ENCODE measurements at regions not wholly inside any gene's neighbourhood (a gene's known extent, or its start where the extent isn't known, plus 50 kb on each side); places are given as distances from the start of the nearest gene placed in this dataset.
"Not testable (repeated sequence)": the region's sequence is repeated elsewhere in the genome, so short reads cannot be mapped to it uniquely, and the experiment has no call there.

DNA sequence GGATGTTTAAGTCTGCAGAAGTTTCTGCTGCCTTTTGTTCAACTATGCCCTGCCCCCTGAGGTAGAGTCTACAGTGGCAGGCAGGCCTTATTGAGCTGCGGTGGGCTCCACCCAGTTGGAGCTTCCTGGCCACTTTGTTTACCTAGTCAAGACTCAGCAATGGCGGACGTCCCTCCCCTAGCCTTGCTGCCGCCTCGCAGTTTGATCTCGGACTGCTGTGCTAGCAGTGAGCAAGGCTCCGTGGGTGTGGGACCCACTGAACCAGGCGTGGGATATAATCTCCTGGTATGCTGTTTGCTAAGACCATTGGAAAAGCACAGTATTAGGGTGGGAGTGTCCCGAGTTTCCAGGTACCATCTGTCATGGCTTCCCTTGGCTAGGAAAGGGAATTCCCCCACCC lies 79.4 kb upstream of the RPS6KA6 start:
- DNase-seq (ENCODE audit: low read depth, low spot score); H3K27me3 ChIP-seq (ENCODE audit: control insufficient read depth, insufficient read depth, low read length); H3K9me3 ChIP-seq (ENCODE audit: control insufficient read depth, insufficient read depth, low read length); POLR2A ChIA-PET; H3K27ac ChIP-seq (ENCODE audit: low read depth, low read length); CTCF ChIA-PET; H3K4me3 ChIP-seq (ENCODE audit: low read depth, low read length): not testable (repeated sequence)

DNA sequence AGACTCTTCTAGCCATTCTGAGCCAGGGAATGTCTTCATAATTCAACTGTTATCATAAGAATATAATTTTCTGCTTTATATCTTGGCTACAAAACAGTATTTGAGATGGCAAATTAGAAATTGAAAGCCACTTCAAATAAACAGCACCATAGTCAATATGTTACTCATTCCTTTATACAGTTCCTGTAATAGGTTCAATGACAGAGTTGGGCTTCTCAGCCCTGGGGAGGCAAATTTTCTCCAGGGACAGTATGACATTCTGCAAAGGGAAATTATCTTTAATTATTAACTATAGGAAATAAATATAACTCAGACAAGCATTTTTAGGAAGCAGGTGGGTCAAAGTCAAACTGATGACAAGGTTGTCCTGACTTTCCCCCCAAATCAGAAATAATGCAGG lies 71.9 kb upstream of the RPS6KA6 start:
- ChIA-PET POLR2A (no interaction called here), CTCF (no interaction called here)
- Histone ChIP-seq H3K4me3 (ENCODE audit: low read depth, low read length) (no peak overlapping the region), H3K27ac (ENCODE audit: low read depth, low read length) (no peak overlapping the region), H3K9me3 (ENCODE audit: control insufficient read depth, insufficient read depth, low read length) (no peaks in the 10 kb centered on the region), H3K27me3 (ENCODE audit: control insufficient read depth, insufficient read depth, low read length) (no peaks in the 10 kb centered on the region)
- TF ChIP-seq, protein P1, sequence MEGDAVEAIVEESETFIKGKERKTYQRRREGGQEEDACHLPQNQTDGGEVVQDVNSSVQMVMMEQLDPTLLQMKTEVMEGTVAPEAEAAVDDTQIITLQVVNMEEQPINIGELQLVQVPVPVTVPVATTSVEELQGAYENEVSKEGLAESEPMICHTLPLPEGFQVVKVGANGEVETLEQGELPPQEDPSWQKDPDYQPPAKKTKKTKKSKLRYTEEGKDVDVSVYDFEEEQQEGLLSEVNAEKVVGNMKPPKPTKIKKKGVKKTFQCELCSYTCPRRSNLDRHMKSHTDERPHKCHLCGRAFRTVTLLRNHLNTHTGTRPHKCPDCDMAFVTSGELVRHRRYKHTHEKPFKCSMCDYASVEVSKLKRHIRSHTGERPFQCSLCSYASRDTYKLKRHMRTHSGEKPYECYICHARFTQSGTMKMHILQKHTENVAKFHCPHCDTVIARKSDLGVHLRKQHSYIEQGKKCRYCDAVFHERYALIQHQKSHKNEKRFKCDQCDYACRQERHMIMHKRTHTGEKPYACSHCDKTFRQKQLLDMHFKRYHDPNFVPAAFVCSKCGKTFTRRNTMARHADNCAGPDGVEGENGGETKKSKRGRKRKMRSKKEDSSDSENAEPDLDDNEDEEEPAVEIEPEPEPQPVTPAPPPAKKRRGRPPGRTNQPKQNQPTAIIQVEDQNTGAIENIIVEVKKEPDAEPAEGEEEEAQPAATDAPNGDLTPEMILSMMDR (IDR thresholded peaks at IDR 0.05; ENCODE audit: low read depth, low read length), result no peak
- no peak for DNase-seq (ENCODE audit: low read depth, low spot score)

- TF ChIP-seq, protein P1 (IDR thresholded peaks at IDR 0.05; ENCODE audit: low read depth, low read length), result no peak
- no peak overlapping the region for H3K4me3 ChIP-seq (ENCODE audit: low read depth, low read length)
- POLR2A ChIA-PET, result no interaction called here
- CTCF ChIA-PET, result no interaction called here
- no peaks in the 10 kb centered on the region for H3K27me3 ChIP-seq (ENCODE audit: control insufficient read depth, insufficient read depth, low read length)
- no peak for DNase-seq (ENCODE audit: low read depth, low spot score)
- no peak overlapping the region for H3K27ac ChIP-seq (ENCODE audit: low read depth, low read length)
- no peaks in the 10 kb centered on the region for H3K9me3 ChIP-seq (ENCODE audit: control insufficient read depth, insufficient read depth, low read length)
Observed at GRCh38 chrX:84258708-84259107, 70.7 kb upstream of the RPS6KA6 start.

DNA sequence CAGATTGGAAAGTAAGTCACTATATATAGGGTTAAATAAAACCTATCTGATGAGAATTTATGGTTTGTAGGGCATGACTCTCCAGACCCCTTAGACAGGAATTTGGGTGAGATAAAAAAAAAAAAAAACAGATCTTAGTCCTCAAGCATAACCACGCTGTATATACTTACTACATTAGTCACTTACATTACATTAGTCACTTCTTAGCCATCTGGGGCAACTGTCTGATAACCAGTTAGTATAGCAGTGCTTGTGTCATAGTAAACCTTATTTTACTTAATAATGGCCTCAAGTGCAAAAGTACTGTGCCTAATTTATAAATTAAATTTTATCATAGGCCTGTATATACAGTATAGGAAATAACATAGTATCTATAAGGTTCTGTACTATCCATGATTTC lies 60.2 kb upstream of the RPS6KA6 start:
- CTCF ChIA-PET, result no interaction called here
- peak; percentile 1 for DNase-seq (ENCODE audit: low read depth, low spot score)
- Histone ChIP-seq H3K27ac (ENCODE audit: low read depth, low read length) (no peak overlapping the region), H3K4me3 (ENCODE audit: low read depth, low read length) (no peak overlapping the region), H3K9me3 (ENCODE audit: control insufficient read depth, insufficient read depth, low read length) (no peaks in the 10 kb centered on the region), H3K27me3 (ENCODE audit: control insufficient read depth, insufficient read depth, low read length) (no peaks in the 10 kb centered on the region)
- POLR2A ChIA-PET, result no interaction called here
- TF ChIP-seq, protein P1 (IDR thresholded peaks at IDR 0.05; ENCODE audit: low read depth, low read length), result no peak

GRCh38 chrX:84240848-84241565 lies 53.0 kb upstream of the RPS6KA6 start:
- no peak for DNase-seq (ENCODE audit: low read depth, low spot score)
- ChIA-PET POLR2A (no interaction called here), CTCF (no interaction called here)
- H3K27ac ChIP-seq (ENCODE audit: low read depth, low read length), result no peak overlapping the region
- H3K4me3 ChIP-seq (ENCODE audit: low read depth, low read length), result no peak overlapping the region
- H3K9me3 ChIP-seq (ENCODE audit: control insufficient read depth, insufficient read depth, low read length), result no peaks in the 10 kb centered on the region
- TF ChIP-seq, protein P1 (IDR thresholded peaks at IDR 0.05; ENCODE audit: low read depth, low read length), result no peak
- peaks cover 3% of the 10 kb centered on the region for H3K27me3 ChIP-seq (ENCODE audit: control insufficient read depth, insufficient read depth, low read length)
